ENCODE measurements at regions not wholly inside any gene's neighbourhood (a gene's known extent, or its start where the extent isn't known, plus 50 kb on each side); places are given as distances from the start of the nearest gene placed in this dataset.

DNA sequence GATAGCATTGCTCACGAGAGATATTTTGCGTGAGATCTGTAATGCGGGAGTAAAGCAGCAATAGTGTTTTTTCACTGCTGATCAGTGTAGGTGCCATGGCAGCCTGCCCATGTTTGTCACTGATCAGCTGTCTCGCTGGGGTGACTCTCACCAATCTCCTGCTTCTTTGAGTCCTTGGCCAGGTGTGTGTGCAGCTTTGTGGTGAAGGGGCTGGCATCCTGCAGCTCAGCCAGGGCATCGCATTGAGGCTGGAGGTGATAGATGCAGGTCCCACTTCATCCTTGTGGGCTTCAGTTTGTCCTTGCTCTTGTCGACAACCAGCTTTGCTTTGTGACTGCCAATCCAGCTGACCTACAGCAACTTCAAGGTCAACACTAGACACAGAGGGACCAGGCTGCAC, 258.3 kb upstream of the CXCR4 start (continued):
- TF ChIP-seq, protein P1, sequence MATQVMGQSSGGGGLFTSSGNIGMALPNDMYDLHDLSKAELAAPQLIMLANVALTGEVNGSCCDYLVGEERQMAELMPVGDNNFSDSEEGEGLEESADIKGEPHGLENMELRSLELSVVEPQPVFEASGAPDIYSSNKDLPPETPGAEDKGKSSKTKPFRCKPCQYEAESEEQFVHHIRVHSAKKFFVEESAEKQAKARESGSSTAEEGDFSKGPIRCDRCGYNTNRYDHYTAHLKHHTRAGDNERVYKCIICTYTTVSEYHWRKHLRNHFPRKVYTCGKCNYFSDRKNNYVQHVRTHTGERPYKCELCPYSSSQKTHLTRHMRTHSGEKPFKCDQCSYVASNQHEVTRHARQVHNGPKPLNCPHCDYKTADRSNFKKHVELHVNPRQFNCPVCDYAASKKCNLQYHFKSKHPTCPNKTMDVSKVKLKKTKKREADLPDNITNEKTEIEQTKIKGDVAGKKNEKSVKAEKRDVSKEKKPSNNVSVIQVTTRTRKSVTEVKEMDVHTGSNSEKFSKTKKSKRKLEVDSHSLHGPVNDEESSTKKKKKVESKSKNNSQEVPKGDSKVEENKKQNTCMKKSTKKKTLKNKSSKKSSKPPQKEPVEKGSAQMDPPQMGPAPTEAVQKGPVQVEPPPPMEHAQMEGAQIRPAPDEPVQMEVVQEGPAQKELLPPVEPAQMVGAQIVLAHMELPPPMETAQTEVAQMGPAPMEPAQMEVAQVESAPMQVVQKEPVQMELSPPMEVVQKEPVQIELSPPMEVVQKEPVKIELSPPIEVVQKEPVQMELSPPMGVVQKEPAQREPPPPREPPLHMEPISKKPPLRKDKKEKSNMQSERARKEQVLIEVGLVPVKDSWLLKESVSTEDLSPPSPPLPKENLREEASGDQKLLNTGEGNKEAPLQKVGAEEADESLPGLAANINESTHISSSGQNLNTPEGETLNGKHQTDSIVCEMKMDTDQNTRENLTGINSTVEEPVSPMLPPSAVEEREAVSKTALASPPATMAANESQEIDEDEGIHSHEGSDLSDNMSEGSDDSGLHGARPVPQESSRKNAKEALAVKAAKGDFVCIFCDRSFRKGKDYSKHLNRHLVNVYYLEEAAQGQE (IDR thresholded peaks at IDR 0.05): no peak
- TF ChIP-seq FOSB (CRISPR knock-in tag; IDR thresholded peaks at IDR 0.05) (no peak), ZC3H11A (IDR thresholded peaks at IDR 0.05) (no peak), CBX8 (IDR thresholded peaks at IDR 0.05) (no peak), MAFK (IDR thresholded peaks at IDR 0.05; ENCODE audit: partially characterized antibody) (no peak), TP53 (CRISPR knock-in tag; IDR thresholded peaks at IDR 0.05) (no peak), ZSCAN20 (CRISPR knock-in tag; IDR thresholded peaks at IDR 0.05) (no peak), HOXB5 (CRISPR knock-in tag; IDR thresholded peaks at IDR 0.05) (no peak), ZFP36 (IDR thresholded peaks at IDR 0.05; ENCODE audit: borderline replicate concordance, partially characterized antibody) (no peak)

GRCh38 chr2:136375017-136375901, 257.3 kb upstream of the CXCR4 start:
- 51% methylated on average over 5 of the region's 5 CpGs for WGBS (ENCODE audit: missing lambda C conversion rate)
- ATAC-seq (no peak), FAIRE-seq (no peak), DNase-seq (ENCODE audit: low read depth in 1 of 2, low spot score in 1 of 2) (no peak)
- Histone ChIP-seq H3K4me1 (no peaks in the 10 kb centered on the region), H3K9me3 (no peaks in the 10 kb centered on the region), H3K4me2 (no peak overlapping the region), H3K27ac (peak overlapping the region in 1 of 2 experiments; percentile 8; a peak in 2 of 6 replicates), H3K4me3 (no peak overlapping the region)
- POLR2A ChIA-PET: no interaction called here
- CTCF ChIA-PET: interaction anchor here (1.1 to 7.4 kb wide), 2 partner anchors 461 to 464 kb away, joined by 3 to 56 read pairs; no protein-coding TSS in a partner anchor
- TF ChIP-seq RFX5 (IDR thresholded peaks at IDR 0.05) (no peak), NFE2L2 (conservative IDR thresholded peaks at IDR 0.05; ENCODE audit: low read length) (no peak), BHLHE40 (IDR thresholded peaks at IDR 0.05; ENCODE audit: low read depth, low read length) (no peak), TFCP2L1 (CRISPR knock-in tag; IDR thresholded peaks at IDR 0.05) (no peak), CHD4 (IDR thresholded peaks at IDR 0.05; ENCODE audit: borderline replicate concordance) (no peak), MAZ (IDR thresholded peaks at IDR 0.05; ENCODE audit: borderline replicate concordance, low read depth, low read length) (no peak), RCOR1 (IDR thresholded peaks at IDR 0.05; ENCODE audit: low read depth, low read length) (no peak), RNF2 (IDR thresholded peaks at IDR 0.05; ENCODE audit: borderline replicate concordance, low read depth) (no peak), JUN (IDR thresholded peaks at IDR 0.05) (no peak), HEYL (CRISPR knock-in tag; IDR thresholded peaks at IDR 0.05) (no peak), RARB (CRISPR knock-in tag; IDR thresholded peaks at IDR 0.05) (no peak), HMGXB4 (CRISPR knock-in tag; IDR thresholded peaks at IDR 0.05; ENCODE audit: borderline replicate concordance) (no peak), MAFK (IDR thresholded peaks at IDR 0.05; ENCODE audit: partially characterized antibody) (no peak), CBX8 (IDR thresholded peaks at IDR 0.05) (no peak), POLR2AphosphoS2 (conservative IDR thresholded peaks at IDR 0.05; ENCODE audit: low read length) (no peak)
- TF ChIP-seq, protein P1 (IDR thresholded peaks at IDR 0.05): no peak
- TF ChIP-seq, protein P2, sequence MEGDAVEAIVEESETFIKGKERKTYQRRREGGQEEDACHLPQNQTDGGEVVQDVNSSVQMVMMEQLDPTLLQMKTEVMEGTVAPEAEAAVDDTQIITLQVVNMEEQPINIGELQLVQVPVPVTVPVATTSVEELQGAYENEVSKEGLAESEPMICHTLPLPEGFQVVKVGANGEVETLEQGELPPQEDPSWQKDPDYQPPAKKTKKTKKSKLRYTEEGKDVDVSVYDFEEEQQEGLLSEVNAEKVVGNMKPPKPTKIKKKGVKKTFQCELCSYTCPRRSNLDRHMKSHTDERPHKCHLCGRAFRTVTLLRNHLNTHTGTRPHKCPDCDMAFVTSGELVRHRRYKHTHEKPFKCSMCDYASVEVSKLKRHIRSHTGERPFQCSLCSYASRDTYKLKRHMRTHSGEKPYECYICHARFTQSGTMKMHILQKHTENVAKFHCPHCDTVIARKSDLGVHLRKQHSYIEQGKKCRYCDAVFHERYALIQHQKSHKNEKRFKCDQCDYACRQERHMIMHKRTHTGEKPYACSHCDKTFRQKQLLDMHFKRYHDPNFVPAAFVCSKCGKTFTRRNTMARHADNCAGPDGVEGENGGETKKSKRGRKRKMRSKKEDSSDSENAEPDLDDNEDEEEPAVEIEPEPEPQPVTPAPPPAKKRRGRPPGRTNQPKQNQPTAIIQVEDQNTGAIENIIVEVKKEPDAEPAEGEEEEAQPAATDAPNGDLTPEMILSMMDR (IDR thresholded peaks at IDR 0.05): no peak
- TF ChIP-seq, protein P3, sequence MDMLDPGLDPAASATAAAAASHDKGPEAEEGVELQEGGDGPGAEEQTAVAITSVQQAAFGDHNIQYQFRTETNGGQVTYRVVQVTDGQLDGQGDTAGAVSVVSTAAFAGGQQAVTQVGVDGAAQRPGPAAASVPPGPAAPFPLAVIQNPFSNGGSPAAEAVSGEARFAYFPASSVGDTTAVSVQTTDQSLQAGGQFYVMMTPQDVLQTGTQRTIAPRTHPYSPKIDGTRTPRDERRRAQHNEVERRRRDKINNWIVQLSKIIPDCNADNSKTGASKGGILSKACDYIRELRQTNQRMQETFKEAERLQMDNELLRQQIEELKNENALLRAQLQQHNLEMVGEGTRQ (IDR thresholded peaks at IDR 0.05): no peak
- TF ChIP-seq, protein P4, sequence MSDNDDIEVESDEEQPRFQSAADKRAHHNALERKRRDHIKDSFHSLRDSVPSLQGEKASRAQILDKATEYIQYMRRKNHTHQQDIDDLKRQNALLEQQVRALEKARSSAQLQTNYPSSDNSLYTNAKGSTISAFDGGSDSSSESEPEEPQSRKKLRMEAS (IDR thresholded peaks at IDR 0.05): no peak

Data from A549 (cell line).